HL-60 (cell line): ENCODE measurements at regions not wholly inside any gene's neighbourhood (a gene's known extent, or its start where the extent isn't known, plus 50 kb on each side); places are given as distances from the start of the nearest gene placed in this dataset.
"Not testable (repeated sequence)": the region's sequence is repeated elsewhere in the genome, so short reads cannot be mapped to it uniquely, and the experiment has no call there.

Experiments
- DNase-seq, 2 experiments: peaks; one replicate each; pipeline ENCODE4 v3.0.0-alpha.2; 2010 to 2020; ENCODE audit warnings: low read depth in 1 of 2, low spot score in 1 of 2
- H3K27ac ChIP-seq: fragments of 250-450 bp; sonication (Bioruptor Pico); replicated peaks from 2 replicates; pipeline ENCODE4 v1.5.1; 2020; ENCODE audit warnings: mild to moderate bottlenecking, moderate library complexity
- H3K27me3 ChIP-seq: fragments of 250-450 bp; sonication (Bioruptor Pico); 2 replicates; pipeline ENCODE4 v1.5.1; 2021; ENCODE audit warnings: mild to moderate bottlenecking, moderate library complexity; ENCODE audit not compliant: insufficient read depth, poor library complexity, severe bottlenecking
- H3K4me3 ChIP-seq: replicated peaks from 2 replicates; pipeline ENCODE4 v1.5.1; 2011; ENCODE audit warnings: mild to moderate bottlenecking, control low read depth, low read length; ENCODE audit not compliant: insufficient read depth
- CTCF ChIP-seq: IDR thresholded peaks from one replicate; pipeline ENCODE4 v1.5.1; 2011; ENCODE audit warnings: low read length, control low read depth, inconsistent platforms; ENCODE audit not compliant: insufficient read depth
- GABPA ChIP-seq: IDR thresholded peaks from 2 replicates; pipeline ENCODE4 v1.6.1; 2012; ENCODE audit warnings: low read depth
- POLR2AphosphoS5 ChIP-seq: IDR thresholded peaks from 2 replicates; pipeline ENCODE4 v1.6.1; 2012; ENCODE audit warnings: low read depth
- REST ChIP-seq: IDR thresholded peaks from 2 replicates; pipeline ENCODE4 v1.6.1; 2012; ENCODE audit warnings: low read depth; ENCODE audit not compliant: insufficient replicate concordance
- SPI1 ChIP-seq: IDR thresholded peaks from 2 replicates; pipeline ENCODE4 v1.6.1; 2012; ENCODE audit warnings: low read depth, mild to moderate bottlenecking, borderline replicate concordance

- Histone ChIP-seq H3K4me3 (no peak overlapping the region), H3K27me3 (no peaks in the 10 kb centered on the region), H3K27ac (no peak overlapping the region)
- no peak for DNase-seq
- TF ChIP-seq SPI1, result no peak
- no peak for TF ChIP-seq REST
- no peak for TF ChIP-seq POLR2AphosphoS5
- no peak for TF ChIP-seq CTCF
- no peak for TF ChIP-seq GABPA
These were observed 1522.4 kb downstream of the SI start for GRCh38 chr3:163555918-163556317.

- H3K27me3 ChIP-seq, result no peaks in the 10 kb centered on the region
- H3K4me3 ChIP-seq, result no peak overlapping the region
- no peak overlapping the region for H3K27ac ChIP-seq
- no peak for TF ChIP-seq GABPA
- TF ChIP-seq SPI1, result no peak
- TF ChIP-seq POLR2AphosphoS5, result no peak
- no peak for TF ChIP-seq REST
- TF ChIP-seq CTCF, result no peak
- DNase-seq, result no peak
These were observed 1525.7 kb downstream of the SI start for GRCh38 chr3:163552659-163552966.

- H3K27me3 ChIP-seq, H3K4me3 ChIP-seq, H3K27ac ChIP-seq, DNase-seq: not testable (repeated sequence)
These were observed 1526.2 kb downstream of the SI start for GRCh38 chr3:163551915-163552658.

- Histone ChIP-seq H3K4me3 (no peak overlapping the region), H3K27me3 (no peaks in the 10 kb centered on the region), H3K27ac (no peak overlapping the region)
- DNase-seq, result no peak
- TF ChIP-seq POLR2AphosphoS5 (no peak), SPI1 (no peak), GABPA (no peak), CTCF (no peak), REST (no peak)
These were observed 1530.3 kb downstream of the SI start for GRCh38 chr3:163548015-163548414.
